OCI-LY3 (cell line): ENCODE measurements at regions not wholly inside any gene's neighbourhood (a gene's known extent, or its start where the extent isn't known, plus 50 kb on each side); places are given as distances from the start of the nearest gene placed in this dataset.

Experiments
- H2AFZ ChIP-seq: fragments of 200-600, 300-600 bp; shearing (Covaris generic); 2 replicates; pipeline ENCODE4 v1.6.0; 2014; ENCODE audit warnings: antibody characterized with exemption, low read depth, low read length
- H3K27ac ChIP-seq: fragments of 200-600, 300-600 bp; sonication (generic); 2 replicates; pipeline ENCODE4 v1.5.1; 2014; ENCODE audit warnings: mild to moderate bottlenecking, low read length, moderate library complexity, mixed read lengths
- H3K27me3 ChIP-seq: fragments of 200-600, 300-600 bp; sonication (generic); 2 replicates; pipeline ENCODE4 v1.6.1; 2014; ENCODE audit warnings: low read depth, low read length, mixed read lengths
- H3K36me3 ChIP-seq: fragments of 200-600, 300-600 bp; sonication (generic); replicated peaks from 2 replicates; pipeline ENCODE3; 2014; ENCODE audit warnings: low read depth, low read length, mixed read lengths
- H3K4me1 ChIP-seq: fragments of 300-600, 200-600 bp; sonication (generic); 2 replicates; pipeline ENCODE4 v1.6.1; 2014; ENCODE audit warnings: low read length, mixed read lengths
- H3K4me2 ChIP-seq: fragments of 200-600, 300-600 bp; sonication (generic); 2 replicates; pipeline ENCODE4 v1.6.1; 2014; ENCODE audit warnings: low read length, mixed read lengths
- H3K4me3 ChIP-seq: fragments of 300-600, 200-600 bp; sonication (generic); 2 replicates; pipeline ENCODE4 v1.5.1; 2014; ENCODE audit warnings: antibody characterized with exemption, mild to moderate bottlenecking, low read length, moderate library complexity
- H3K79me2 ChIP-seq: fragments of 300-600, 200-600 bp; shearing (Covaris generic); 2 replicates; pipeline ENCODE4 v1.6.1; 2014; ENCODE audit warnings: mild to moderate bottlenecking, low read length, mixed read lengths
- H3K9ac ChIP-seq: fragments of 300-600, 200-600 bp; shearing (Covaris generic); 2 replicates; pipeline ENCODE4 v1.6.0; 2014; ENCODE audit warnings: mild to moderate bottlenecking, low read length, moderate library complexity
- H3K9me3 ChIP-seq: fragments of 200-600, 300-600 bp; shearing (Covaris generic); 2 replicates; pipeline ENCODE4 v1.6.1; 2014; ENCODE audit warnings: low read length, mixed read lengths; ENCODE audit not compliant: insufficient read depth
- H4K20me1 ChIP-seq: fragments of 200-600, 300-600 bp; sonication (generic); 2 replicates; pipeline ENCODE4 v1.6.1; 2016; ENCODE audit warnings: low read length, mixed read lengths; ENCODE audit not compliant: insufficient read depth
- EZH2phosphoT487 ChIP-seq: fragments of 200-600 bp; shearing (Covaris generic); IDR thresholded peaks from 2 replicates; pipeline ENCODE4 v1.6.1; 2018; ENCODE audit warnings: antibody characterized with exemption, mixed run types, low read depth
- TF ChIP-seq, protein P1 (sequence below): fragments of 200-600, 300-600 bp; sonication (generic); IDR thresholded peaks from 2 replicates; pipeline ENCODE4 v1.5.1; 2014; ENCODE audit warnings: antibody characterized with exemption, low read length, low read depth

DNA sequence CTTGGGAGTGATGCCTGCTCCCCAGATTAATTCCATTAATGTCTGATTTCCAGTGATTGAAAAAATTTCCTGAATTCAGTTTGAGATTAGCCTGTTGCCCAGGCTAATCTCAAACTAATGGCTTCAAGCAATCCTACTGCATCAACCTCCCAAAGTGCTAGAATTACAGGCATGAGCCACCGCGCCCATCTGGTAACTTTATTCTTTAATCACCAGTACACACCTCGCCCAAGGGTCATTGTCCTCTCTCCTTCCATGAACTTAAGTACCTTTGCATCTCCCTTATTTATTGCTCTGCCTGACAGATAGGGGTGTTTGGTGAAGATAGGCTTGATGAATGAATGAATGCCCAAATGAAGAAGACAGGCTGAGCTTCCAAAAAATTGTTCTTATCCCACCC, 366.5 kb downstream of the SIPA1L2 start:
- H3K4me2 ChIP-seq = no peak overlapping the region
- no peak overlapping the region for H3K27ac ChIP-seq
- no peaks in the 10 kb centered on the region for H3K79me2 ChIP-seq
- H3K4me3 ChIP-seq = no peak overlapping the region
- H2AFZ ChIP-seq = no peak overlapping the region
- no peak for TF ChIP-seq EZH2phosphoT487
- TF ChIP-seq, protein P1, sequence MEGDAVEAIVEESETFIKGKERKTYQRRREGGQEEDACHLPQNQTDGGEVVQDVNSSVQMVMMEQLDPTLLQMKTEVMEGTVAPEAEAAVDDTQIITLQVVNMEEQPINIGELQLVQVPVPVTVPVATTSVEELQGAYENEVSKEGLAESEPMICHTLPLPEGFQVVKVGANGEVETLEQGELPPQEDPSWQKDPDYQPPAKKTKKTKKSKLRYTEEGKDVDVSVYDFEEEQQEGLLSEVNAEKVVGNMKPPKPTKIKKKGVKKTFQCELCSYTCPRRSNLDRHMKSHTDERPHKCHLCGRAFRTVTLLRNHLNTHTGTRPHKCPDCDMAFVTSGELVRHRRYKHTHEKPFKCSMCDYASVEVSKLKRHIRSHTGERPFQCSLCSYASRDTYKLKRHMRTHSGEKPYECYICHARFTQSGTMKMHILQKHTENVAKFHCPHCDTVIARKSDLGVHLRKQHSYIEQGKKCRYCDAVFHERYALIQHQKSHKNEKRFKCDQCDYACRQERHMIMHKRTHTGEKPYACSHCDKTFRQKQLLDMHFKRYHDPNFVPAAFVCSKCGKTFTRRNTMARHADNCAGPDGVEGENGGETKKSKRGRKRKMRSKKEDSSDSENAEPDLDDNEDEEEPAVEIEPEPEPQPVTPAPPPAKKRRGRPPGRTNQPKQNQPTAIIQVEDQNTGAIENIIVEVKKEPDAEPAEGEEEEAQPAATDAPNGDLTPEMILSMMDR = no peak
- H3K9ac ChIP-seq = no peak overlapping the region
- no peaks in the 10 kb centered on the region for H3K4me1 ChIP-seq
- H4K20me1 ChIP-seq = no peaks in the 10 kb centered on the region
- H3K36me3 ChIP-seq = no peaks in the 10 kb centered on the region
- H3K9me3 ChIP-seq = no peaks in the 10 kb centered on the region
- peaks cover 23% of the 10 kb centered on the region; the same call in 1 of the 2 replicates for H3K27me3 ChIP-seq

DNA sequence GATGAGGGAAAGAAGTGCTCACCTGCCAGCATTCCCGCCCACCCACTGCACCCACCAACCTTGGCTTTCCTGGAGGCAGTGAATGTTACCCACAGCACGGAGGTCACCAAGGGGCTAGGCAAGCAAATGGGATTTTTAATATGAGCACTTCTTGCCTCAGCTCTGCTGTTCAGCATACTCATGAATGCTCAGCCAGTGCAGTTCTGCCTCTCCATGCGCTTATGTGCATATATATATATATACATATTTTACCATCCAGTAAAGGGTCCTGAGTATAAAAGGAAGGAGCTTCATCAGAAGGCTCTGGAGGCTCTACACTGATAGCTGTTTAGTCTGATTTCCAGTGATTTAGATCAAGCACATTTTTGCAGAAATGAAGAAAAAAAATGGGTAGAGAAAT, 366.9 kb downstream of the SIPA1L2 start:
- H3K79me2 ChIP-seq = no peaks in the 10 kb centered on the region
- H2AFZ ChIP-seq = no peak overlapping the region
- H3K27ac ChIP-seq = no peak overlapping the region
- no peaks in the 10 kb centered on the region for H4K20me1 ChIP-seq
- no peak overlapping the region for H3K4me2 ChIP-seq
- H3K4me3 ChIP-seq = no peak overlapping the region
- H3K4me1 ChIP-seq = no peaks in the 10 kb centered on the region
- H3K27me3 ChIP-seq = peaks cover 26% of the 10 kb centered on the region; the same call in 1 of the 2 replicates
- H3K9ac ChIP-seq = no peak overlapping the region
- H3K36me3 ChIP-seq = no peaks in the 10 kb centered on the region
- TF ChIP-seq, protein P1 = no peak
- TF ChIP-seq EZH2phosphoT487 = no peak
- no peaks in the 10 kb centered on the region for H3K9me3 ChIP-seq

DNA sequence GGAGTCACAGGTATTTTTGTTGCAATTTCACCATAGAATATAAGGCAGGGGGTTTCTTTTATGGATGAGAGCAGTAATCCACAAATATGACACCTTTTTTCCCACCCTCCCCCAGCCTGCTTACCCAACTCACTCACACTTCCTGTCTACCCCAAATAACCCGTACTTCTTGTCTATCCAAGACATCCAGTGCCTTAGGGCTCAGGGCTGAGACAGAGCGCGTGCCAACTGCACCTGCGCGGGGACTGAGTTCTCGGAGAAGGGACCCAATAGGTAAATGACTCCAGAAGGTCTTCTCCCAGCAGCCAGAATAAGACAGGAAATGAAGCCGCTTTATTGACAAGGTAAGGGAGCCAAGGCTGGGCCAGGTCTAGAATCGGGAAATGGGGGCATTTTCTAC, 369.1 kb downstream of the SIPA1L2 start:
- no peak overlapping the region for H3K27ac ChIP-seq

DNA sequence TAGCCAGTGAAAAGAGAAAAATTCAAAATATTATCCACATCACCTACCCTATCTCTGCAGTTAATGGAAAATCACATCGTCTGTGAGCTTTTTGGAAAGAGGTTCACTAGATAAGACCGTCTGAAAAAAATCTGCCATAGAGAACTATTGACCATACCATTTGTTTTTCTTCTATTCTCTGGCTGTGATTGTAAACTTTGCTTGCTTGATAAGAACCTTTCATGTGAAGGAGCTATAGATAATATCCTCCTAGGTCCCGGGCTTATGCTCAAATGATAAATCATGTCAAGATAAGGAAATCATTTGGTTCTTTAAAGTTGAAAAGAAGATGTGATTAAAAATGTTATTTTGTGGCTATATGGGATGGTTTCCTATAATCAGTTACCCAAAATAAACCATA, 369.9 kb downstream of the SIPA1L2 start:
- Histone ChIP-seq H3K36me3 (no peaks in the 10 kb centered on the region), H3K79me2 (no peaks in the 10 kb centered on the region), H4K20me1 (no peaks in the 10 kb centered on the region), H3K27ac (no peak overlapping the region), H3K4me1 (no peaks in the 10 kb centered on the region), H3K4me2 (no peak overlapping the region), H3K4me3 (no peak overlapping the region), H3K9ac (no peak overlapping the region), H3K27me3 (peaks cover 32% of the 10 kb centered on the region; the same call in 1 of the 2 replicates), H2AFZ (no peak overlapping the region), H3K9me3 (no peaks in the 10 kb centered on the region)
- TF ChIP-seq, protein P1 = no peak
- TF ChIP-seq EZH2phosphoT487 = no peak

More for the DNA sequence above, 369.1 kb downstream of the SIPA1L2 start:
- no peak overlapping the region for H2AFZ ChIP-seq
- no peak overlapping the region for H3K4me2 ChIP-seq
- H3K79me2 ChIP-seq = no peaks in the 10 kb centered on the region
- H3K4me1 ChIP-seq = no peaks in the 10 kb centered on the region
- TF ChIP-seq EZH2phosphoT487 = no peak
- TF ChIP-seq, protein P1 = no peak
- no peak overlapping the region for H3K9ac ChIP-seq
- no peaks in the 10 kb centered on the region for H3K9me3 ChIP-seq
- H3K36me3 ChIP-seq = no peaks in the 10 kb centered on the region
- H4K20me1 ChIP-seq = no peaks in the 10 kb centered on the region
- no peak overlapping the region for H3K4me3 ChIP-seq
- H3K27me3 ChIP-seq = peaks cover 32% of the 10 kb centered on the region; the same call in 1 of the 2 replicates
